ENCODE measurements at regions not wholly inside any gene's neighbourhood (a gene's known extent, or its start where the extent isn't known, plus 50 kb on each side); places are given as distances from the start of the nearest gene placed in this dataset.

DNA sequence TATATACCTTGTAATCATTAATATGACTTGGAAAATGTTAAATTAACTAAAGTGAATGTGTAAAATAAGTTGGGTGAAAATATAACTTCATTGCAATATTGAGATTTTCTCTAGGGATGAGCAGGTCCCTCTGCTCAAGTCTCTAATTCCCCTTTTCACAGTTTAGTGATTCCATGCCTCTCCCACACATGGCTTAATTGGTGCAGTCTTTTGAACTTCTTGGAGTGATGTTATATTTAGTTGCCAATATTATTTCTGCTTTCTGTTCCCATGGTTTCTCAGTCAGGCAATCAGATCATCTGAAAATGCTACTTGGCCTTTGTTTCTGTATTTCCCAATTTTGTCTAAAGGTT lies 233.7 kb upstream of the SPOPL start:
- TF ChIP-seq POLR2AphosphoS5 (IDR thresholded peaks at IDR 0.05; ENCODE audit: borderline replicate concordance, low read depth, low read length): no peak
- no peak for TF ChIP-seq EZH2 (IDR thresholded peaks at IDR 0.05)

All from SK-N-MC (cell line).